ENCODE measurements at regions not wholly inside any gene's neighbourhood (a gene's known extent, or its start where the extent isn't known, plus 50 kb on each side); places are given as distances from the start of the nearest gene placed in this dataset.

DNA sequence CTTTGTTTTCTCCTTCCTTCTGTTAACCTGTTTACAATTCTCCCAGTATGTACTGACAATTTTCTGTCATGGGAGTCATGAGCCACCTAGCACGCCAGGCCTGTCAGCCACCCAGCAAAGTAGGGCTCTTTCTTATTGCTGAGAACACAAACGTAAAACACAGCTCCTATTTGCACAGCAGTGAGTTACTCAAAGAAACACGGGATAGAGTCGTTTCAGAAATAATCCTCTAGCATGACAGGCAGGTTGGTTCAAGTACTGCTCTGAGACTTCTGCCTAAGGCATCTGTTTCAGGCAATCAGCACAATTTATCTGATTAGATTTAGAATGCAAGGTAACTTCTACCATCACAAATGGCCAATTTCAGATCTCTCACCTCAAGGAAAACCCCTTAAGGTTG is 88.8 kb downstream of the CD24 start:
- H3K4me1 ChIP-seq (ENCODE audit: control insufficient read depth, insufficient read depth, low read length) = peaks cover 45% of the 10 kb centered on the region
- no peaks in the 10 kb centered on the region for H3K36me3 ChIP-seq (ENCODE audit: control insufficient read depth, insufficient read depth, low read length)
- no peak overlapping the region for H3K4me3 ChIP-seq (ENCODE audit: low read depth, low read length)
- peak overlapping the region; percentile 89 for H3K27ac ChIP-seq (ENCODE audit: low read depth, low read length)
- no peaks in the 10 kb centered on the region for H3K27me3 ChIP-seq (ENCODE audit: control insufficient read depth, insufficient read depth, low read length)
- peak overlapping the region; percentile 12 for H3K9ac ChIP-seq (ENCODE audit: low read length)
- no peaks in the 10 kb centered on the region for H3K9me3 ChIP-seq (ENCODE audit: control insufficient read depth, insufficient read depth, low read depth, low read length)

DNA sequence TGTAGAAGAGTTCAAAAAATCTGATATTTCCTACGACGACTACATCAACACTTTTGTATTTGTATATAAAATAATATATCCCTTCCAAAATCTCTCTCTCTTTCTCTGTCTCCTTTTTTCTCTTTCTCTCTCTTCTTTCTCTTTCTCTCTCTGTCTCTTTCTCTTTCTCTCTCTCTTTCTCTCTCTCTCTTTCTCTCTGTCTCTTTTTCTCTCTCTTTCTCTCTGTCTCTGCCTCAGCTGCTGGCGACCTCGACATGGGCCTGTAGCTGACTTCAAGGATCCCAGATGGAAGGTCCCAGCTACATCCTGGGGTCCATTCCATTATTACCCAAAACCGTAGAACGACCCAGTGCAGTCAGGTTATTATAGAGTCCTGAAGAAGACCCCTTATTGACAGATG is 90.0 kb downstream of the CD24 start:
- 0 out of 2 replicates have a peak overlapping the region, but pooled peaks have one; percentile 21 for H3K27ac ChIP-seq (ENCODE audit: low read depth, low read length)
- no peaks in the 10 kb centered on the region for H3K36me3 ChIP-seq (ENCODE audit: control insufficient read depth, insufficient read depth, low read length)
- no peaks in the 10 kb centered on the region for H3K9me3 ChIP-seq (ENCODE audit: control insufficient read depth, insufficient read depth, low read depth, low read length)
- peaks cover 45% of the 10 kb centered on the region for H3K4me1 ChIP-seq (ENCODE audit: control insufficient read depth, insufficient read depth, low read length)
- H3K9ac ChIP-seq (ENCODE audit: low read length) = no peak overlapping the region
- H3K4me3 ChIP-seq (ENCODE audit: low read depth, low read length) = no peak overlapping the region
- H3K27me3 ChIP-seq (ENCODE audit: control insufficient read depth, insufficient read depth, low read length) = no peaks in the 10 kb centered on the region

DNA sequence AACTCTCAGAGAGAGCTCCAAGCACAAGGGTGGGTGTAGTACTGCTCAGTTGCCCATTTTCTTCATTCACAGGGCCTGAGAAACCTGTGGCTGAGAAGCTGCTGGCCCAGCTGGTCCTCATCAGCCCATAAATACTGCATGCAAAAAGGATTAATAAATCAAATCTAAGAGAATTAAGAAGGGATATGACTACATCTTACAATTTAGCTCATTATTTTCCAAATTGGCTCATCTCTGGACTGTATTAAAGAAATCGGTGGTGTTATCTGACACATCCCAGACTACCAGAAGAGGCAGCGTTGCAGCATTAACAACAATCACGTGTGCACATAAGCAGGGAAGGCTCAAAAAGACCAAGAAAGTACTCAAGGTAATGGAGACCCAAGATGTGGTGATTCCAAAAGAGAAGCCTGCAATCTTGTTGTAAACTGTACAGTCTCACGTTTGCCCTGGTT is 90.7 kb downstream of the CD24 start:
- Histone ChIP-seq H3K36me3 (ENCODE audit: control insufficient read depth, insufficient read depth, low read length) (no peaks in the 10 kb centered on the region), H3K9ac (ENCODE audit: low read length) (no peak overlapping the region), H3K4me3 (ENCODE audit: low read depth, low read length) (no peak overlapping the region), H3K27me3 (ENCODE audit: control insufficient read depth, insufficient read depth, low read length) (no peaks in the 10 kb centered on the region), H3K9me3 (ENCODE audit: control insufficient read depth, insufficient read depth, low read depth, low read length) (no peaks in the 10 kb centered on the region; the same call in 1 of the 2 replicates), H3K27ac (ENCODE audit: low read depth, low read length) (no peak overlapping the region), H3K4me1 (ENCODE audit: control insufficient read depth, insufficient read depth, low read length) (peaks cover 41% of the 10 kb centered on the region)

DNA sequence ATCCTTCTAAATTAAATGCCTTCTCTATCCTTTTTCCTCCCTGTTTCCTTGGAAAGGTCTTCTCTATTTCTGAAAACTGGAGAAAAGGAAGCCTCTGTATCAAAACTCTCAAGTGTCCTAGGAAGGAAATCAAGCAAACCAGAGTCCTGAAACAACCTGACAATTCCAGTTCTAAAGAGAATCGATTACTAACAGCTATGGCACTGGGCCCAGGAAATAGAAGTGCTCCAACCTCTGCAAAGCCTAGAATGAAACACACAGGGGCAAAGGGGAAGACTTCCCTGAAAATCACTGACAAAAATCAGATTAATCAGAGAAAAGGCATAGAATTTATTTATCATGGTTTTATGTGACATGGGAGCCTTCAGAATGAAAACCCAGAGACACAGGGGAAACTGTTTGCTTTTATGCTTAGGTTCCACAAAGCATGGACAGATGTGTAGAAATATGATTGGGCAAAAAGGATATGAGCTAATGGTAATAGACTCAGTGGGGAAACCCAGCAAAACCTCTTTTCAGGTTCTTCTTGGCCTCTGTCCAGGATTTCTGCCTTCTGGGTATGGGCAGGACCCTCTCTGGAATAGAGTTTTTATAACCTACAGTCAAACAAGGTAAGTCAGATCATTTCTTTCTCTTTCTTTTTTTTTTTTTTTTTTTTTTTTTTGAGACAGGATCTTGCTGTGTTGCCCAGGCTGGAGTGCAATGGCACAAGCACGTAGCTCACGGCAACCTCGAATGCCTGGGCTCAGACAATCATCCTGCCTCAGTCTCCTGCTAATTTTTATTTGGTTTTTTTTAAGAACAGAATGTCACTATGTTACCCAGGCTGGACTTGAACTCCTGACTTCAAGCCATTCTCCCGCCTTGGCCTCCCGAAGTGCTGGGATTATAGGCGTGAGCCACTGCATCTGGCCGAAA is 91.7 kb downstream of the CD24 start:
- peaks cover 31% of the 10 kb centered on the region for H3K4me1 ChIP-seq (ENCODE audit: control insufficient read depth, insufficient read depth, low read length)
- no peaks in the 10 kb centered on the region for H3K27me3 ChIP-seq (ENCODE audit: control insufficient read depth, insufficient read depth, low read length)
- no peak overlapping the region for H3K4me3 ChIP-seq (ENCODE audit: low read depth, low read length)
- H3K36me3 ChIP-seq (ENCODE audit: control insufficient read depth, insufficient read depth, low read length) = no peaks in the 10 kb centered on the region
- H3K9me3 ChIP-seq (ENCODE audit: control insufficient read depth, insufficient read depth, low read depth, low read length) = peaks cover 9% of the 10 kb centered on the region
- no peak overlapping the region for H3K27ac ChIP-seq (ENCODE audit: low read depth, low read length)
- H3K9ac ChIP-seq (ENCODE audit: low read length) = no peak overlapping the region

DNA sequence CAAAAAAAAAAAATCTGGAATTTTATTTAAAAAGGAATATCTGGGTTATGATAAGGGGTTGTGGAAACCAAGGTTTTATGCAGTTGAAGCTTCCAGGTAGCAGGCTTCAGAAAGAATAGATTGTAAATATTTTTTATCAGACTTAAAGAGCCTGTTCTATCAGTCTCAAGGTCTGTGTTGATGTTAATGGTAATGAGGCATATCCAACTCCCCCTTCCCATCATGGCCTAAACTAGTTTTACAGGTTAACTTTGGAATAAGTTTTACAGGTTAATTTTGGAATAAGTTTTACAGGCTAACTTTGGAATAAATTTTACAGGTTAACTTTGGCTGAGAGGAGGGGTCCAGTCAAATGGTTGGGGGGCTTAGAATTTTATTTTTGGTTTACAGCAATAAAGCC is 92.4 kb downstream of the CD24 start:
- H3K27me3 ChIP-seq (ENCODE audit: control insufficient read depth, insufficient read depth, low read length) = no peaks in the 10 kb centered on the region
- no peaks in the 10 kb centered on the region for H3K36me3 ChIP-seq (ENCODE audit: control insufficient read depth, insufficient read depth, low read length)
- H3K9ac ChIP-seq (ENCODE audit: low read length) = no peak overlapping the region
- peaks cover 16% of the 10 kb centered on the region for H3K9me3 ChIP-seq (ENCODE audit: control insufficient read depth, insufficient read depth, low read depth, low read length)
- no peak overlapping the region for H3K27ac ChIP-seq (ENCODE audit: low read depth, low read length)
- H3K4me3 ChIP-seq (ENCODE audit: low read depth, low read length) = no peak overlapping the region
- peaks cover 26% of the 10 kb centered on the region for H3K4me1 ChIP-seq (ENCODE audit: control insufficient read depth, insufficient read depth, low read length)

DNA sequence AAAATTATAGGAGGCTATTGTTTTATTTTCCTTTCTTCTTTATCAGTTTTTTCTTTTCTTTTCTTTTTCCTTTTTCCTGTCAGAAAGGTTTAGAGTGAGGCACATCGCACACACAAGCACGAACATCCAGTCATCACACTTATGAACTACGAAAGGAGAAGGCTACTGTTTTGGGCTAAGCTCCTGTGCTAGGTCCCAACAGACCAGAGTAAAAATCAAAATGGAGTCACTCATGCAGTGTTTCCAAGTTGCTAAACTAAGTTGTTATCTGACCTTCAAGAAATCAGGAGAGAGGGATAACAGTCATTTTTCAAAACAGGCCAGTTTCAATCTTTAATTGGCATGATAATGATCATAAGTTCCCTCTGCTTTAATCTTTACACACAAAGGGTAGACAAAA is 93.6 kb downstream of the CD24 start:
- H3K27ac ChIP-seq (ENCODE audit: low read depth, low read length) = no peak overlapping the region
- no peak overlapping the region for H3K9ac ChIP-seq (ENCODE audit: low read length)
- H3K9me3 ChIP-seq (ENCODE audit: control insufficient read depth, insufficient read depth, low read depth, low read length) = peaks cover 27% of the 10 kb centered on the region
- H3K4me3 ChIP-seq (ENCODE audit: low read depth, low read length) = no peak overlapping the region
- peaks cover 14% of the 10 kb centered on the region for H3K4me1 ChIP-seq (ENCODE audit: control insufficient read depth, insufficient read depth, low read length)
- H3K27me3 ChIP-seq (ENCODE audit: control insufficient read depth, insufficient read depth, low read length) = no peaks in the 10 kb centered on the region
- H3K36me3 ChIP-seq (ENCODE audit: control insufficient read depth, insufficient read depth, low read length) = no peaks in the 10 kb centered on the region

DNA sequence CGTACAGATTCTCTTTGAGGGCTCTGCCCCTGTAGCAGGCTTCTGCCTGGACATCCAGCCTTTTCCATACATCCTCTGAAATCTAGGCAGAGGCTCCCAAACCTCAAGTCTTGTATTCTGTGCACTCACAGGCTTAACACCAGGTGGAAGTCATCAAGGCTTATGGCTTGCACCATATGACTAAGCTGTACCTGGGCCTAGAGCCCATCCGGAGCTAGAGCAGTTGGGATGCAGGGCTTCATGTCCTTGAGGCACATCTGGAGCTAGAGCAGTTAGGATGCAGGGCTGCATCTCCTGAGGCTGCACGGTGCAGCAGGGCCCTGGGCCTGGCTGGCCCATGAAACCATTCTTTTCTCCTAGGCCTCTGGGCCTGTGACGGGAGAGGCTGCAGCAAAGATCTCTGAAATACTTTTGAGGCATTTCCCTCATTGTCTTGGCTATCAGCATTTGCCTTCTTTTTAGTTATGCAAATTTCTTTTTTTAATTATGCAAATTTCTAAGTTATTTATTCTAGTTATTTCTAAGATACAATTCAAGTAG is 98.7 kb downstream of the CD24 start:
- H3K9ac ChIP-seq (ENCODE audit: low read length) = no peak overlapping the region
- H3K27me3 ChIP-seq (ENCODE audit: control insufficient read depth, insufficient read depth, low read length) = no peaks in the 10 kb centered on the region
- no peaks in the 10 kb centered on the region for H3K4me1 ChIP-seq (ENCODE audit: control insufficient read depth, insufficient read depth, low read length)
- no peaks in the 10 kb centered on the region for H3K36me3 ChIP-seq (ENCODE audit: control insufficient read depth, insufficient read depth, low read length)
- no peak overlapping the region for H3K27ac ChIP-seq (ENCODE audit: low read depth, low read length)
- H3K4me3 ChIP-seq (ENCODE audit: low read depth, low read length) = no peak overlapping the region
- H3K9me3 ChIP-seq (ENCODE audit: control insufficient read depth, insufficient read depth, low read depth, low read length) = peaks cover 49% of the 10 kb centered on the region

DNA sequence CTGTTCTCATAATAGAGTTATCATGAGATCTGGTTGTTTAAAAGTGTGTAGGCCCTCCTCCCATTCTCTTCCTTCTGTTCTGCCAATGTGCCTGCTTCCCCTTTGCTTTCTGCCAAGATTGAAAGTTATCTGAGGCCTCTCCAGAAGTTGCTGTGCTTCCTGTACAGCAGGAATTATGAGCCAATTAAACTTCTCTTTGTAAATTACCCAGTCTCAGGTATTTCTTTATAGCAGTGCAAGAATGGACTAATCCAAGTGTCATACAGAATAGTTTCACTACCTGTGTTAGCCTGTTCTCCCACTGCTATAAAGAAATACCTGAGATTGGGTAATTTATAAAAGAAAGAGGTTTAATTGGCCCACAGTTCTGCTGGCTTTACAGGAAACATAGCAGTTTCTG is 100.0 kb downstream of the CD24 start:
- no peak overlapping the region for H3K9ac ChIP-seq (ENCODE audit: low read length)
- no peak overlapping the region for H3K27ac ChIP-seq (ENCODE audit: low read depth, low read length)
- peaks cover 54% of the 10 kb centered on the region for H3K9me3 ChIP-seq (ENCODE audit: control insufficient read depth, insufficient read depth, low read depth, low read length)
- H3K36me3 ChIP-seq (ENCODE audit: control insufficient read depth, insufficient read depth, low read length) = no peaks in the 10 kb centered on the region
- H3K4me1 ChIP-seq (ENCODE audit: control insufficient read depth, insufficient read depth, low read length) = no peaks in the 10 kb centered on the region
- no peaks in the 10 kb centered on the region for H3K27me3 ChIP-seq (ENCODE audit: control insufficient read depth, insufficient read depth, low read length)
- no peak overlapping the region for H3K4me3 ChIP-seq (ENCODE audit: low read depth, low read length)

DNA sequence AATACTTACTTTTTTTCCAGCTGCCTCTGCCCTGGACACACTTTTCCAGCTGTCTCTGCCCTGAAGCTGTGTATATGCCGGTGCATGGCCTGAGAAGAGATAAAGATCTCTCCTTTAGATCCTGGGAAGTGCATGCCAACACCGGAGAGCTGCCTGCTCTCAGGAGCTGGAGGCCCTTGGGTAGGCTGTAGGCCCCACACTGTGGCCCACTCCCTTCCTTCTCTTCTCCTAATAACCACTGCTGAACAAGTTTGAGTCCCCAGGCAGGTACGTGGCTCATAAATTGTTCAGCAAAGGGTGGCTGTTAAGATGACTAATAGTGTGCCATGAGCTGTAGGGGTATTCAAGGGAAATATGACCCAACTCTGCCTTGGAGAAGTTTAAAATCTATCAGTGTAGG is 102.5 kb downstream of the CD24 start:
- no peaks in the 10 kb centered on the region for H3K27me3 ChIP-seq (ENCODE audit: control insufficient read depth, insufficient read depth, low read length)
- no peak overlapping the region for H3K4me3 ChIP-seq (ENCODE audit: low read depth, low read length)
- peaks cover 48% of the 10 kb centered on the region for H3K9me3 ChIP-seq (ENCODE audit: control insufficient read depth, insufficient read depth, low read depth, low read length)
- H3K36me3 ChIP-seq (ENCODE audit: control insufficient read depth, insufficient read depth, low read length) = no peaks in the 10 kb centered on the region
- no peak overlapping the region for H3K27ac ChIP-seq (ENCODE audit: low read depth, low read length)
- H3K9ac ChIP-seq (ENCODE audit: low read length) = no peak overlapping the region
- peaks cover 6% of the 10 kb centered on the region; the same call in 1 of the 2 replicates for H3K4me1 ChIP-seq (ENCODE audit: control insufficient read depth, insufficient read depth, low read length)

DNA sequence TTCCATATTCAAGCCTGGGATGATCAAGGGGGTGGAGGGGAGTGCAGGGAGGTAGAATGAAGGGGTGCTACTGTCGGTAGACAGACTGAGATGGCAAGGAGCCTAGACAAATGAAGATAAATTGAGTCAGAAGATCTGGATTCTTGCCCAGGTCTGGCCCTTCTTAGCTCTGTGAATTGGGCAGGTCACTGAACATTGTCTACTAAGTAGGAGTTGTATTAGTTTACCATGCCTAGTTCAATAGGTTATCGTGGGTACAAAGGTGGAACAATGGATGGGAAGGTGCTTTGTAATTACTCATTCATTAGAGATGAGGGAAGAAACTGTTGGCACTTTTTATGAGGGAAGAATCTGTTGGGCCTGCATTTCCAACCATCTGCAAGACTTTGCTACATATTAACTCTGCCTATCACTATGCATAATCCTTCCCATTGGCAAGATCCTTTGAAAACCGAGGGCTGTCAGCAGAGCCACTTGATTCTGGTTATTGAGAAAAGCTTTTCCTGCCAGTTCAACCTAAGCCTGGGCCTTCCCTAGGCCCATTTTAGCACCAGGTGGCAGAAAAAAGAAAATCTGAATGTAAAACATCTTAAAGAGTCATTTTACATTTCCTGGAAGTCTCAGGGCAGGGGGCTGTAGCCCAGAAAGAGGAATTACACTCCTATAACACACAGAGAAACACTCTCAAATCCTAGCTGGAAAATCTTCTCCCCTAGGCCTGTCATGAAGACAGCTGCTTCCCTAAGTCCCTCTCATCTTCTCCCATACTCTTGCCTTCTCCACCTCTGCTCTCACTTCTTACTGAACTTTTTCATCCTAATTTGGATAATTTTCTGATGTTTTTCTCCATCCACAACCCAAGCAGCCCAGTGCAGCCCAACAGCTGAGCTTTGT is 103.5 kb downstream of the CD24 start:
- Histone ChIP-seq H3K9me3 (ENCODE audit: control insufficient read depth, insufficient read depth, low read depth, low read length) (peaks cover 48% of the 10 kb centered on the region), H3K27me3 (ENCODE audit: control insufficient read depth, insufficient read depth, low read length) (no peaks in the 10 kb centered on the region), H3K36me3 (ENCODE audit: control insufficient read depth, insufficient read depth, low read length) (no peaks in the 10 kb centered on the region), H3K4me1 (ENCODE audit: control insufficient read depth, insufficient read depth, low read length) (peaks cover 9% of the 10 kb centered on the region; the same call in 1 of the 2 replicates), H3K27ac (ENCODE audit: low read depth, low read length) (no peak overlapping the region), H3K4me3 (ENCODE audit: low read depth, low read length) (no peak overlapping the region), H3K9ac (ENCODE audit: low read length) (no peak overlapping the region)
